H1 (cell line): ENCODE measurements at regions not wholly inside any gene's neighbourhood (a gene's known extent, or its start where the extent isn't known, plus 50 kb on each side); places are given as distances from the start of the nearest gene placed in this dataset.

Source experiments
- CTCF ChIA-PET: fragments of 300-600 bp; sonication (Branson Sonifier 250); formaldehyde crosslinking; loops from one replicate; lab custom pipeline; 2021; ENCODE audit not compliant: partially characterized antibody; lab: Charles Lee
- POLR2A ChIA-PET: fragments of 300-600 bp; sonication (Branson Sonifier 250); formaldehyde crosslinking; loops from one replicate; lab custom pipeline; 2021; ENCODE audit warnings: inconsistent platforms; ENCODE audit not compliant: partially characterized antibody; lab: Charles Lee
- DNase-seq, 2 experiments: peaks; one replicate each; pipeline versions ENCODE4 v3.0.0 to v3.0.0-alpha.2; 2010 to 2022; ENCODE audit warnings: low spot score in 2 of 2, low read depth in 1 of 2, mixed read lengths in 1 of 2
- FAIRE-seq: peaks from 2 replicates; lab custom pipeline; 2011; peaks lifted over from hg19 to GRCh38; lab: Jason Lieb, UNC
- H2AFZ ChIP-seq: 2 replicates; pipeline ENCODE4 v1.8.1; 2012; ENCODE audit warnings: low read length, inconsistent platforms
- H2AK5ac ChIP-seq: 2 replicates; pipeline ENCODE4 v1.6.1; 2013; ENCODE audit warnings: low read depth, low read length
- H2BK120ac ChIP-seq: replicated peaks from 2 replicates; pipeline ENCODE3; 2013; ENCODE audit warnings: low read depth, low read length, inconsistent platforms
- H2BK12ac ChIP-seq: 2 replicates; pipeline ENCODE4 v1.6.1; 2013; ENCODE audit warnings: low read depth, low read length
- H2BK15ac ChIP-seq: 2 replicates; pipeline ENCODE4 v1.6.1; 2013; ENCODE audit warnings: low read length
- H2BK20ac ChIP-seq: 2 replicates; pipeline ENCODE4 v1.6.1; 2013; ENCODE audit warnings: low read length
- H2BK5ac ChIP-seq: 2 replicates; pipeline ENCODE4 v1.6.1; 2013; ENCODE audit warnings: low read depth, low read length
- H3K14ac ChIP-seq: 2 replicates; pipeline ENCODE4 v1.6.1; 2013; ENCODE audit warnings: inconsistent platforms; ENCODE audit not compliant: insufficient read length
- H3K18ac ChIP-seq: 2 replicates; pipeline ENCODE4 v1.6.1; 2013; ENCODE audit warnings: low read length; ENCODE audit errors: extremely low read depth
- H3K23ac ChIP-seq: 2 replicates; pipeline ENCODE4 v1.6.1; 2013; ENCODE audit warnings: inconsistent platforms; ENCODE audit not compliant: insufficient read length
- H3K23me2 ChIP-seq: 2 replicates; pipeline ENCODE4 v1.6.1; 2013; ENCODE audit warnings: low read depth, low read length
- H3K27ac ChIP-seq: 2 replicates; pipeline ENCODE4 v1.6.1; 2011; ENCODE audit warnings: low read depth, low read length, inconsistent platforms
- H3K27me3 ChIP-seq, 4 experiments: replicated peaks in 1 of 4; 1 replicate in 1 of 4; 2 replicates in 3 of 4; pipeline versions ENCODE4 v1.6.1 to v1.8.1; 2011 to 2013; ENCODE audit warnings: low read length in 3 of 4, mild to moderate bottlenecking in 3 of 4, inconsistent platforms in 2 of 4, mixed read lengths in 2 of 4, moderate library complexity in 1 of 4; ENCODE audit not compliant: control insufficient read depth in 3 of 4, insufficient read depth in 3 of 4; ENCODE audit errors: extremely low read depth in 1 of 4
- H3K36me3 ChIP-seq, 4 experiments: 2 replicates each; pipeline versions ENCODE4 v1.6.1 to v1.8.1; 2011 to 2013; ENCODE audit warnings: mild to moderate bottlenecking in 4 of 4, low read length in 3 of 4, moderate library complexity in 2 of 4, control low read depth in 1 of 4, inconsistent platforms in 1 of 4; ENCODE audit not compliant: insufficient read depth in 4 of 4, control insufficient read depth in 2 of 4
- H3K4ac ChIP-seq: replicated peaks from 2 replicates; pipeline ENCODE3; 2013; ENCODE audit warnings: low read length, low read depth, mixed read lengths, inconsistent platforms; ENCODE audit not compliant: insufficient read length
- H3K4me1 ChIP-seq, 4 experiments: replicated peaks in 1 of 4; 1 replicate in 1 of 4; 2 replicates in 3 of 4; pipeline versions ENCODE4 v1.6.1 to v1.8.1; 2011 to 2013; ENCODE audit warnings: low read length in 3 of 4, inconsistent platforms in 2 of 4, mixed read lengths in 1 of 4; ENCODE audit not compliant: insufficient read depth in 4 of 4, control insufficient read depth in 3 of 4
- H3K4me2 ChIP-seq, 2 experiments: 2 replicates each; pipeline versions ENCODE4 v1.6.1 to v1.8.1; 2011 to 2013; ENCODE audit warnings: low read depth in 2 of 2, low read length in 2 of 2, control low read depth in 1 of 2, inconsistent platforms in 1 of 2, mild to moderate bottlenecking in 1 of 2; ENCODE audit not compliant: insufficient read depth in 1 of 2
- H3K4me3 ChIP-seq, 4 experiments: fragments of 200-600, 300-600 bp in 1 of 4; sonication (generic), shearing (Covaris generic), sonication (Bioruptor Twin) in 1 of 4; 2 replicates each; pipeline versions ENCODE4 v1.5.1 to v1.8.1; 2011 to 2016; ENCODE audit warnings: low read length in 4 of 4, low read depth in 3 of 4, control low read depth in 2 of 4, inconsistent platforms in 2 of 4, mild to moderate bottlenecking in 2 of 4, mixed read lengths in 1 of 4, moderate library complexity in 1 of 4; ENCODE audit not compliant: insufficient read depth in 2 of 4; ENCODE audit errors: extremely low read depth in 1 of 4
- H3K56ac ChIP-seq: replicated peaks from 2 replicates; pipeline ENCODE3; 2013; ENCODE audit warnings: low read depth, mild to moderate bottlenecking, mixed read lengths, low read length, inconsistent platforms; ENCODE audit not compliant: insufficient read length
- H3K79me1 ChIP-seq: 2 replicates; pipeline ENCODE4 v1.6.1; 2013; ENCODE audit warnings: low read depth, low read length, control low read depth
- H3K79me2 ChIP-seq, 2 experiments: 2 replicates each; pipeline versions ENCODE4 v1.6.1 to v1.8.1; 2012 to 2013; ENCODE audit warnings: low read length in 2 of 2, mild to moderate bottlenecking in 2 of 2, inconsistent platforms in 1 of 2; ENCODE audit not compliant: insufficient read depth in 2 of 2, control insufficient read depth in 1 of 2
- H3K9ac ChIP-seq, 4 experiments: replicated peaks in 1 of 4; 1 replicate in 1 of 4; 2 replicates in 3 of 4; pipeline versions ENCODE4 v1.6.1 to v1.8.1; 2011 to 2013; ENCODE audit warnings: low read depth in 3 of 4, low read length in 3 of 4, control low read depth in 2 of 4, mild to moderate bottlenecking in 2 of 4, moderate library complexity in 2 of 4, inconsistent platforms in 1 of 4; ENCODE audit errors: extremely low read depth in 1 of 4
- H3K9me3 ChIP-seq, 2 experiments: 2 replicates each; pipeline versions ENCODE4 v1.6.1 to v1.8.1; 2012 to 2013; ENCODE audit warnings: mild to moderate bottlenecking in 2 of 2, moderate library complexity in 2 of 2, control low read depth in 1 of 2, inconsistent platforms in 1 of 2, low read depth in 1 of 2, low read length in 1 of 2, mixed read lengths in 1 of 2; ENCODE audit not compliant: insufficient read depth in 2 of 2
- H4K20me1 ChIP-seq, 2 experiments: replicated peaks in 1 of 2; 2 replicates each; pipeline versions ENCODE3 to v1.8.1; 2011 to 2013; ENCODE audit warnings: inconsistent platforms in 2 of 2, low read length in 2 of 2, mild to moderate bottlenecking in 1 of 2; ENCODE audit not compliant: insufficient read depth in 2 of 2, control insufficient read depth in 1 of 2
- H4K5ac ChIP-seq: 2 replicates; pipeline ENCODE4 v1.6.1; 2013; ENCODE audit warnings: low read length, low read depth, mixed read lengths, inconsistent platforms; ENCODE audit not compliant: insufficient read length
- H4K8ac ChIP-seq: 2 replicates; pipeline ENCODE4 v1.8.0; 2013; ENCODE audit warnings: mild to moderate bottlenecking, moderate library complexity, low read length, inconsistent platforms; ENCODE audit not compliant: insufficient read depth; ENCODE audit errors: extremely low read depth
- H4K91ac ChIP-seq: replicated peaks from 2 replicates; pipeline ENCODE3; 2013; ENCODE audit warnings: low read length, mixed read lengths, inconsistent platforms; ENCODE audit not compliant: insufficient read length
- CBX8 ChIP-seq: fragments of 300-800, 300-1000 bp; sonication (generic); IDR thresholded peaks from 2 replicates; pipeline ENCODE4 v1.7.1; 2016; ENCODE audit warnings: low read depth, low read length, borderline replicate concordance
- EGR1 ChIP-seq: IDR thresholded peaks from 2 replicates; pipeline ENCODE4 v1.6.1; 2011; ENCODE audit warnings: low read depth, low read length, borderline replicate concordance
- HDAC2 ChIP-seq, 2 experiments: fragments of 300-600 bp in 1 of 2; sonication (generic) in 1 of 2; IDR thresholded peaks; 2 replicates each; pipeline ENCODE4 v1.6.1; 2011 to 2012; ENCODE audit warnings: low read depth in 2 of 2, low read length in 2 of 2, mild to moderate bottlenecking in 2 of 2, moderate library complexity in 2 of 2, borderline replicate concordance in 1 of 2, inconsistent platforms in 1 of 2
- JUND ChIP-seq: IDR thresholded peaks from 2 replicates; pipeline ENCODE4 v1.6.1; 2011; ENCODE audit warnings: mild to moderate bottlenecking, improper control_type of control experiment, low read length
- KDM5A ChIP-seq: fragments of 200-600 bp; IDR thresholded peaks from 2 replicates; pipeline ENCODE4 v1.7.1; 2012; ENCODE audit warnings: mild to moderate bottlenecking, low read length, inconsistent platforms, mixed read lengths
- POLR2A ChIP-seq, 2 experiments: IDR thresholded peaks; 1 replicate in 1 of 2; 2 replicates in 1 of 2; pipeline ENCODE4 v1.6.1; 2011; ENCODE audit warnings: low read depth in 2 of 2, low read length in 2 of 2, mild to moderate bottlenecking in 2 of 2; ENCODE audit errors: control extremely low read depth in 1 of 2
- RAD21 ChIP-seq, 2 experiments: IDR thresholded peaks in 1 of 2; conservative IDR thresholded peaks in 1 of 2; 2 replicates each; pipeline ENCODE4 v1.6.1; 2011; ENCODE audit warnings: low read depth in 2 of 2, low read length in 2 of 2, improper control_type of control experiment in 1 of 2, inconsistent platforms in 1 of 2, mild to moderate bottlenecking in 1 of 2, moderate library complexity in 1 of 2
- RFX5 ChIP-seq: IDR thresholded peaks from 2 replicates; pipeline ENCODE4 v1.6.1; 2011; ENCODE audit warnings: low read depth, low read length, improper control_type of control experiment, borderline replicate concordance
- RXRA ChIP-seq: IDR thresholded peaks from 2 replicates; pipeline ENCODE4 v1.6.1; 2011; ENCODE audit warnings: low read depth, mild to moderate bottlenecking, low read length, moderate library complexity; ENCODE audit not compliant: insufficient read depth
- SP4 ChIP-seq: IDR thresholded peaks from 2 replicates; pipeline ENCODE4 v1.6.1; 2012; ENCODE audit warnings: low read length, inconsistent platforms
- USF2 ChIP-seq: IDR thresholded peaks from 2 replicates; pipeline ENCODE4 v1.6.1; 2011; ENCODE audit warnings: low read length, improper control_type of control experiment
- WGBS, 2 experiments: shearing (Covaris generic) in 1 of 2; methylation state at CpG; one replicate each; pipeline versions ENCODE4 v1.1.6 to v1.1.7; 2013 to 2015; ENCODE audit warnings: low lambda C conversion rate in 2 of 2, mixed read lengths in 2 of 2, inconsistent platforms in 1 of 2, low coverage in 1 of 2, missing lambda C conversion rate in 1 of 2; ENCODE audit not compliant: insufficient replicate concordance in 2 of 2, insufficient coverage in 1 of 2, insufficient read length in 1 of 2; ENCODE audit errors: extremely low coverage in 1 of 2, missing lambda C conversion rate in 1 of 2; 5-methylcytosine and 5-hydroxymethylcytosine counted together

GRCh38 chr1:209063767-209064659, 519.5 kb upstream of the CAMK1G start:
- H3K27ac ChIP-seq, result no peak overlapping the region
- TF ChIP-seq EGR1 (no peak), HDAC2 (IDR thresholded peaks at IDR 0.05; ENCODE audit: borderline replicate concordance in 1 of 2, low read depth in 2 of 2, low read length in 2 of 2) (no peak), RFX5 (no peak), RAD21 (IDR thresholded peaks at IDR 0.05 in 1 of 2, conservative IDR thresholded peaks at IDR 0.05 in 1 of 2; ENCODE audit: low read depth in 2 of 2, low read length in 2 of 2) (no peak), RXRA (no peak), POLR2A (IDR thresholded peaks at IDR 0.05; ENCODE audit: control extremely low read depth in 1 of 2, low read depth in 2 of 2, low read length in 2 of 2) (no peak), KDM5A (no peak), JUND (no peak), SP4 (no peak), USF2 (no peak), CBX8 (no peak)

More at GRCh38 chr1:209063767-209064659, 519.5 kb upstream of the CAMK1G start:
- no peak overlapping the region for H4K91ac ChIP-seq
- peaks cover 0 to 4% (median 2%) of the 10 kb centered on the region in 4 experiments; a peak in 3 of 7 replicates for H3K4me1 ChIP-seq
- H4K20me1 ChIP-seq, result no peaks in the 10 kb centered on the region
- no peaks in the 10 kb centered on the region for H3K27me3 ChIP-seq
- 87% methylated on average over 13 of the region's 13 CpGs; no CpG with 5 or more reads in 1 of the 2 experiments for WGBS, 2 experiments
- no peaks in the 10 kb centered on the region for H3K23me2 ChIP-seq
- POLR2A ChIA-PET, result no interaction called here
- H3K9me3 ChIP-seq, result no peaks in the 10 kb centered on the region
- no peak overlapping the region for H2BK20ac ChIP-seq
- H3K18ac ChIP-seq, result no peak overlapping the region
- H3K79me1 ChIP-seq, result no peaks in the 10 kb centered on the region
- DNase-seq (no peak), FAIRE-seq (no peak)
- H2BK12ac ChIP-seq, result no peak overlapping the region
- H3K4me2 ChIP-seq, result no peak overlapping the region
- no peak overlapping the region for H2BK15ac ChIP-seq
- CTCF ChIA-PET, result interaction anchor here (1.5 to 2.4 kb wide), 3 partner anchors 11 to 144 kb away, joined by 4 to 7 read pairs (median 6); no protein-coding TSS in a partner anchor
- no peak overlapping the region for H3K9ac ChIP-seq
- H2BK120ac ChIP-seq, result no peak overlapping the region
- no peaks in the 10 kb centered on the region for H3K79me2 ChIP-seq
- H3K4ac ChIP-seq, result no peak overlapping the region
- no peak overlapping the region for H4K8ac ChIP-seq
- H3K4me3 ChIP-seq, result no peak overlapping the region
- no peak overlapping the region for H4K5ac ChIP-seq
- H2AFZ ChIP-seq, result 0 out of 2 replicates have a peak overlapping the region, but pooled peaks have one; percentile 57
- H3K14ac ChIP-seq, result no peak overlapping the region
- H3K23ac ChIP-seq, result no peak overlapping the region
- H3K56ac ChIP-seq, result no peak overlapping the region
- H3K36me3 ChIP-seq, result no peaks in the 10 kb centered on the region
- H2BK5ac ChIP-seq, result no peak overlapping the region
- H2AK5ac ChIP-seq, result no peak overlapping the region
